Neuron (in vitro differentiated cells): ENCODE measurements at regions not wholly inside any gene's neighbourhood (a gene's known extent, or its start where the extent isn't known, plus 50 kb on each side); places are given as distances from the start of the nearest gene placed in this dataset.
"Not testable (repeated sequence)": the region's sequence is repeated elsewhere in the genome, so short reads cannot be mapped to it uniquely, and the experiment has no call there.

ENCODE experiments used
- H2AFZ ChIP-seq: one replicate; pipeline ENCODE4 v1.6.1; 2013; ENCODE audit warnings: low read depth, mild to moderate bottlenecking, inconsistent platforms, low read length, moderate library complexity
- H3K27me3 ChIP-seq: one replicate; pipeline ENCODE4 v1.6.1; 2013; ENCODE audit warnings: low read length; ENCODE audit not compliant: insufficient read depth
- H3K36me3 ChIP-seq: one replicate; pipeline ENCODE4 v1.6.1; 2013; ENCODE audit warnings: low read length; ENCODE audit not compliant: insufficient read depth
- H3K4me1 ChIP-seq: one replicate; pipeline ENCODE4 v1.6.1; 2013; ENCODE audit warnings: low read length; ENCODE audit not compliant: insufficient read depth
- H3K4me3 ChIP-seq: 2 replicates; pipeline ENCODE4 v1.5.1; 2013; ENCODE audit warnings: mild to moderate bottlenecking, low read length, moderate library complexity
- H3K9me3 ChIP-seq: one replicate; pipeline ENCODE4 v1.6.1; 2013; ENCODE audit warnings: low read length

DNA sequence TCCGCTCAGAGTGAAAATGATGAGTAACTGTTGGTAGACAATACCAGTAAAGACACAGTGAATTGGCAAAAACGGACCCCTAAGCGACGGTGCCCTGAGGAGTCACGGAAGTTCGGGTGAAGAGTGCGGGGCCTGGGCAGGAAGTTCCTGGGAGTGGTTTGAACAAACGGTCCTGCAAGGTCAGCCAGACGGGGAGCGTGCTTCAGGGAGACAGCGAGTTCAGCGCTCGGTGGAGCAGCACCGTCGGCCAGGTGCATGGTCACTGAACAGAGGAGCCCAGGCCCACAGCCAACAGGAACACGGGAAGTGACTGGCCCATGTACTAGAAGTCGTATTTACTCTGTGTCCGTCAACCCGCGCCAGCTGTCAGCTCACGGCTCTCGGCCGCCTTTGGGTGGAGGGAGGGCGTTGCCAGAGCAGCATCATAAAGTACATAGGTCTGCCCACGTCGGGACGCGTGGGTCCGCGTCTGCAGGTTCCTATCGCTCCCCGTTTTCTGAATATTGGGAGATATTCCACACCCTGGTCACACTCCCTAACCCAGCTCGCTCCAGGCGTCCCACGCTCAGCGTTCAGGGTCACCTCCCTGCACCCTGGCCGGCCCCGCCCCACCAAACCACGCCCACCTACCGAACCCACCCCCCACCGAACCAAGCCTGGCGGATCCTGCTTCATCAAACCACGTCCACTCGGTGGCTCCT lies 75.6 kb upstream of the UXS1 start:
- Histone ChIP-seq H3K4me1 (peaks cover 4% of the 10 kb centered on the region), H3K27me3 (no peaks in the 10 kb centered on the region), H2AFZ (no peak overlapping the region), H3K36me3 (no peaks in the 10 kb centered on the region), H3K4me3 (no peak overlapping the region), H3K9me3 (peaks cover 5% of the 10 kb centered on the region)

DNA sequence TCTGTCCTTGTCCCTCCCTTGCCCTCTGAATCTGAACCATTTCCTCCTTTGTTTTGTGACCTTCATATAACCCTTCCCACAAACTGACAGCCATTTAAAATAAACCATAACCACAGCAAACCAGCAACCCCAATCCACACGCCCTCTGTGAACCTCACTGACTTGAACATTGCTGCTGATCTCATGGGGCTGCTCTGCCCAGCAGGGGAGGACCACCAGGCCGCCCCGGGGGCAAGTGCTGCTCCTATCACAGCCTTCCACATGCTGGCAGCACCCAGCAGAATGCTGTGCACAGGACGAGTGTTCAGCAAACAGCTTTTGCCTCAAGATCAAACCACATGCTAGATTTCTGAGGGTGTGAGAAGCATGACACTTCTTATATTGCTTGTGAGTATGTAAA lies 73.9 kb upstream of the UXS1 start:
- H3K9me3 ChIP-seq = peaks cover 5% of the 10 kb centered on the region
- H3K36me3 ChIP-seq = no peaks in the 10 kb centered on the region
- no peaks in the 10 kb centered on the region for H3K27me3 ChIP-seq
- no peak overlapping the region for H2AFZ ChIP-seq
- H3K4me1 ChIP-seq = peaks cover 11% of the 10 kb centered on the region
- no peak overlapping the region for H3K4me3 ChIP-seq

DNA sequence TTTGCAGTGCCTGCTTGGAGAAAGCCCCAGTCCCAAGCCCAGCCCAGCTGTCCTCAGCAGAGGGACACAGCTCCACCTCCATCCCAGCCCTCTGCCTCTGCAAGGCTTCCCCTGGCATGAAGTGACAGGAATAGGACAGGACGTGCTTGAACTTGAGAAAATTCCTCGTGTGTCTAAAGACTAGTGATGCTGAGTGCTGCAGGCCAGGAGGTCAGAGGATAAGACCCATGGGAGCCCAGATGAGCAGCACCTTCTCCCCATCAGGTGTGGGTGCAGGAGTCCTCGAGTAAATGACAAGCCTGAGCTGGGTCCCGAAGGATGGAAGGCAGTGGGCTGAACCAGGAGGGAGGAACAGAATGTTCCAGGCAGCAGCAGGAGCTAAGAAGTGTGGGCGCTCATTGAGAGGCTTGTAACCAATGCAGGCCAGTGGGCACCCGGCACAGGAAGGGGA lies 67.8 kb upstream of the UXS1 start:
- Histone ChIP-seq H3K27me3 (no peaks in the 10 kb centered on the region), H3K4me3 (no peak overlapping the region), H3K4me1 (peaks cover 6% of the 10 kb centered on the region), H3K36me3 (no peaks in the 10 kb centered on the region), H3K9me3 (no peaks in the 10 kb centered on the region), H2AFZ (no peak overlapping the region)

DNA sequence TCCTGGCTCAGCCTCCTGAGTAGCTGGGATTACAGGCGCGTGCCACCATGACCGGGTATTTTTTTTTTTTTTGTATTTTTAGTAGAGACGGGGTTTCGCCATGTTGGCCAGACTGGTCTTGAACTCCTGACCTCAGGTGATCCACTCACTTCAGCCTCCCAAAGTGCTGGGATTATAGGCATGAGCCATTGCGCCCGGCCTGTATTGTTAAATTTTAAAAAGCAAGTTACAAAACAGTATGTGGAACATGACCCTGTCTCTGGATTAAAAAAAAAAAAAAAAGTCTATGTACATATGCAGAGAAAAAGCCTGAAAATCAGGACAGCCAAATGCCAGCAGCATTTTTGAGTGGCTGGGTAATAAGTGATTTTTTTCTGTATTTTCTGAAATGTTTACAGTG lies 64.8 kb upstream of the UXS1 start:
- not testable (repeated sequence) for H3K4me1 ChIP-seq, H3K36me3 ChIP-seq, H3K27me3 ChIP-seq, H3K9me3 ChIP-seq, H3K4me3 ChIP-seq, H2AFZ ChIP-seq

DNA sequence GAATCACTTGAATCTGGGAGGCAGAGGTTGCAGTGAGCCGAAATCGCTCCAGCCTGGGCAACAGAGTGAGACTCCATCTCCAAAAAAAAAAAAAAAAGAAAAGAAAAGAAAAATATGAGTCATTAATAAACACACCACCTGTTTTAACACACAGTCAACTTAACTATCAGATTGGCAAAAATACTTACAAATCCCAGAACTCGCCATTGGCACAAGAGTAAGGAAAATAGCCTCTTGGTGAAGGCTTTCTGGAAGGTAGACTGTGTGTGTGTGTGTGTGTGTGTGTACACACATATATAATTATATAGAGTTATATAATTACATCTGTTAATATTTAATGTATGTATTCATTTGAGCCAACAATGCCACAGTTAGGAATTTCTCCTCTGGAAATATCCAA lies 63.7 kb upstream of the UXS1 start:
- Histone ChIP-seq H3K4me1 (no peaks in the 10 kb centered on the region), H2AFZ (no peak overlapping the region), H3K36me3 (no peaks in the 10 kb centered on the region), H3K4me3 (no peak overlapping the region), H3K27me3 (no peaks in the 10 kb centered on the region), H3K9me3 (no peaks in the 10 kb centered on the region)

DNA sequence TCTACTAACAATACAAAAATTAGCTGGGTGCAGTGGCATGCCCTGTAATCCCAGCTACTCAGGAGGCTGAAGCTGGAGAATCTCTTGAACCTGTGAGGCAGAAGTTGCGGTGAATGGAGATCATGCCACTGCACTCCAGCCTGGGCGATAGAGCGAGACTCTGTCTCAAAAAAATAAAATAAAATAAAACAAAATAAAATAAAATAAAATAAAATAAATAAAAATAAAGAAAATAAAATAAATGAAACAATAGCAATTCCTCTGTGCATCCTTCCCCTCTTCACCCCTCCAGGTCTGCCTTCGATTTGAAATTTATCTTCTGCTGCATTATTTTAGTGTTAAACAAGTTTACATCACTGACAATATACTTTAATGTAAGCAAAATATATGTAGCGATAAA lies 63.0 kb upstream of the UXS1 start:
- H3K36me3 ChIP-seq = no peaks in the 10 kb centered on the region
- no peak overlapping the region for H2AFZ ChIP-seq
- H3K4me3 ChIP-seq = no peak overlapping the region
- H3K9me3 ChIP-seq = no peaks in the 10 kb centered on the region
- no peaks in the 10 kb centered on the region for H3K27me3 ChIP-seq
- no peaks in the 10 kb centered on the region for H3K4me1 ChIP-seq

DNA sequence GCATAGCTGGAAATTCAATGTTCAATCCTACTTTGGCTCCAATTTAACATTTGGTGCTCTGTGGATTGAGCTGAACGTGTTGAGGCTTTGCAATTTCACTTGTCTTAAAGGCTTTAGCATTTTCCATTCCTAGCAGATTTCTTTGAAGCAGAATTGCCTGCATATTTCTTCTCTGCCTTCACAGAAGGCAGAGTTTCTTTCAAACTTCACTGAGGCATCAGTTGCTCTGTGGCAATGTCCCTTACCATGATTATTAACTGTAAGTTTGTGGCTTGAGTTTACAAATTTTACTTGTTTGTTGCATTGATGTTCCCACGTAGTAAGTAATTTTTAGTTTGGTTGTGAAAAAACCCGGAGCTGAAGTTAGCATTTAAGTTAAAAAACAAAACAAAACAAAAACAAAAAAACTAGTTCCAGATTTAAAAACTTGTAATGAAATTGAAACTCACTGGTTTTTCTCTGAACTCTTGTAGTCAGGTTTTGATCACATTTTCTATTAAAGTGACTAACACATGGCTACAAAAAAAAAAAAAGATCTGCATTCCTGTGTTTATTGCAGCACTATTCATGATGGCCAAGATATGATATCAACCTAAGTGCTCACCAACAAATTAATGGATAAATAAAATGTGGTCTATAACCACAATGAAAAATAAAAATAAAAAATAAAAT lies 55.2 kb upstream of the UXS1 start:
- not testable (repeated sequence) for H2AFZ ChIP-seq, H3K36me3 ChIP-seq, H3K4me1 ChIP-seq, H3K27me3 ChIP-seq, H3K9me3 ChIP-seq, H3K4me3 ChIP-seq

DNA sequence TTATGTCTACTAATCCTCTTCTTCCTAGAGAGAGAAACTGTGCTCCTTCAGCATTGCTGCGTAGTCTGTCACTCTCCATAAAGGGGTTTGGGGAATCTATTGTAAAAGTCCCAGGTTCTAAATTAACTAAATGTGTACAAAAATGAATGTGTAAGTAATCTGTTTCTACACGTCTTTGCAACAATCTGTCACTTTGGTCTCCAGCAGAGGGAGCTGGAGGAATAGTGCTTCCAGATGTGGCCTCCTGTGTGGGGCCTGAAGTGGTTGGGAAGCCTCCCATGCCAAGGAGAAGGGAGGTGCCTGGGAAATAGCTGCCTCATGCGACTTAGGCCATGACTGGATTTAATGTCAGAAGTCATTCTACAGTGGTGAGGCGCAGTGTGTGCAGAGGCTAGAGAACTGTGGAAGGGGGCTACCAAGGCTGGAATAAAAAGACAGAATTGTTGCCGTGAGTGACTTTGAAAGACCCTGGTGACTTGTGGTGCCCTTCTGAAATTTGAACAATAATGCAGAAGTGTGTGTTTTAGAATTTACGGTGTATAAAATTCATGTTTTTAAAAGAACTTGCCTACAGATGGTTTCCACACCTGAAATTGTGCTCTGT lies 54.5 kb upstream of the UXS1 start:
- H3K27me3 ChIP-seq, H2AFZ ChIP-seq, H3K4me3 ChIP-seq, H3K36me3 ChIP-seq, H3K4me1 ChIP-seq, H3K9me3 ChIP-seq: not testable (repeated sequence)
